Breast epithelium (tissue), 3 donors: ENCODE measurements at regions not wholly inside any gene's neighbourhood (a gene's known extent, or its start where the extent isn't known, plus 50 kb on each side); places are given as distances from the start of the nearest gene placed in this dataset.

Experiments
- POLR2A ChIP-seq: fragments of 450-650 bp; IDR thresholded peaks from one replicate; pipeline ENCODE4 v1.6.1; 2016; ENCODE audit warnings: antibody characterized with exemption, mild to moderate bottlenecking, moderate library complexity
- POLR2AphosphoS5 ChIP-seq, 3 donors: sonication (generic); formaldehyde crosslinking; IDR thresholded peaks; one replicate each; pipeline ENCODE4 v1.6.1; 2017; ENCODE audit warnings: antibody characterized with exemption in 3 of 3
- TF ChIP-seq, protein P1 (sequence below), 3 donors: fragments of 450-650 bp; IDR thresholded peaks; one replicate each; pipeline ENCODE4 v1.5.1; 2016 to 2017; ENCODE audit warnings: antibody characterized with exemption in 3 of 3, mild to moderate bottlenecking in 3 of 3, moderate library complexity in 3 of 3

- TF ChIP-seq, protein P1, sequence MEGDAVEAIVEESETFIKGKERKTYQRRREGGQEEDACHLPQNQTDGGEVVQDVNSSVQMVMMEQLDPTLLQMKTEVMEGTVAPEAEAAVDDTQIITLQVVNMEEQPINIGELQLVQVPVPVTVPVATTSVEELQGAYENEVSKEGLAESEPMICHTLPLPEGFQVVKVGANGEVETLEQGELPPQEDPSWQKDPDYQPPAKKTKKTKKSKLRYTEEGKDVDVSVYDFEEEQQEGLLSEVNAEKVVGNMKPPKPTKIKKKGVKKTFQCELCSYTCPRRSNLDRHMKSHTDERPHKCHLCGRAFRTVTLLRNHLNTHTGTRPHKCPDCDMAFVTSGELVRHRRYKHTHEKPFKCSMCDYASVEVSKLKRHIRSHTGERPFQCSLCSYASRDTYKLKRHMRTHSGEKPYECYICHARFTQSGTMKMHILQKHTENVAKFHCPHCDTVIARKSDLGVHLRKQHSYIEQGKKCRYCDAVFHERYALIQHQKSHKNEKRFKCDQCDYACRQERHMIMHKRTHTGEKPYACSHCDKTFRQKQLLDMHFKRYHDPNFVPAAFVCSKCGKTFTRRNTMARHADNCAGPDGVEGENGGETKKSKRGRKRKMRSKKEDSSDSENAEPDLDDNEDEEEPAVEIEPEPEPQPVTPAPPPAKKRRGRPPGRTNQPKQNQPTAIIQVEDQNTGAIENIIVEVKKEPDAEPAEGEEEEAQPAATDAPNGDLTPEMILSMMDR (IDR thresholded peaks at IDR 0.05) = no peak
- TF ChIP-seq POLR2A (no peak), POLR2AphosphoS5 (IDR thresholded peaks at IDR 0.05) (no peak)
Measured at GRCh38 chr5:145324767-145325479, 510.2 kb downstream of the PRELID2 start.
